ENCODE measurements at regions not wholly inside any gene's neighbourhood (a gene's known extent, or its start where the extent isn't known, plus 50 kb on each side); places are given as distances from the start of the nearest gene placed in this dataset.

DNA sequence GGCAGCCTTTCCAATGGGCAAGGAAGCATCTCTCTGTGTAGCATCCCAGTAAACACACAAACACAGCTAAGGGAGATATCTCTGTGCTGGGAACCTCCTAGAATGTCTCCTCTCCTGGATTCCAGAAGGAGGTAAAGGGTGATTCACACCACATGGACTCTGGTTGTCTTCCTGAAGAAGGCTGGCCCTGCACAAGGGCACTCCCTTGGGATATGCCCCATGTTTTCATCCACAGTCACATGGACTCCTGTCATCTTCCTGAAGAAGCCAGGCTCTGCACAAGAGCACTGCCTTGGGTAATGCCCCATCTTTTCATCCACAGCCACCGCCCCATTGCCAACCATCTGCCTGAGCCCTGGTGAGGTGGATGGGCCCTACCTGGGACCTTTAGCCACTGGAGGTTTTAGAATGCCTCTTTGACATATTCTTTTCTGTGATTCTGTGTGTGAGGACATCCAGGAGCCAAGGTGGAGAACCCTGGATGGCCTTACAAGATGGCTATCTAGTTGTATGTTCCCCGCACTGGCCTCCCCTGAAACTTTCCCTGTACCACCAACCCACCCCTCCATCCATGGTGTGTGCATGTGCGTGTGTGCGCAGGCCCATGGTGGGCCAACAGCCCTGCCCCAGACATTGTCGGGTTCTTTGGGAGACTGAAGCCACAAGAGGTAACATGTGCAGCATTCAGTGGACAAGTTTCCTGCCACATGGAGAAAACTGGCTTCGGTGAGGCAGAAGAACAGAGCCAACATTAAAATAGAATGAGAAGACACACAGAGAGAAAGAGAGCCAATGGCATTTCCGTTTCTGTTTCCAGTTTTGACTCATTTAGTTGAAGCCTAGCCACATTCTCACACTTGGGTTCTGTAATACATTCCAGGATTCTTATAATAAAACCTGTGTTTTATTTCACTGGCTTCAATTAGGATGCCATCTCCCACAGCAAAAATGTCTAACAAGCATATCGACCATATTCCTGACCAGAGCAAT lies 110.2 kb upstream of the CST7 start:
- ChIA-PET CTCF (no interaction called here), POLR2A (no interaction called here)
- TF ChIP-seq, protein P1, sequence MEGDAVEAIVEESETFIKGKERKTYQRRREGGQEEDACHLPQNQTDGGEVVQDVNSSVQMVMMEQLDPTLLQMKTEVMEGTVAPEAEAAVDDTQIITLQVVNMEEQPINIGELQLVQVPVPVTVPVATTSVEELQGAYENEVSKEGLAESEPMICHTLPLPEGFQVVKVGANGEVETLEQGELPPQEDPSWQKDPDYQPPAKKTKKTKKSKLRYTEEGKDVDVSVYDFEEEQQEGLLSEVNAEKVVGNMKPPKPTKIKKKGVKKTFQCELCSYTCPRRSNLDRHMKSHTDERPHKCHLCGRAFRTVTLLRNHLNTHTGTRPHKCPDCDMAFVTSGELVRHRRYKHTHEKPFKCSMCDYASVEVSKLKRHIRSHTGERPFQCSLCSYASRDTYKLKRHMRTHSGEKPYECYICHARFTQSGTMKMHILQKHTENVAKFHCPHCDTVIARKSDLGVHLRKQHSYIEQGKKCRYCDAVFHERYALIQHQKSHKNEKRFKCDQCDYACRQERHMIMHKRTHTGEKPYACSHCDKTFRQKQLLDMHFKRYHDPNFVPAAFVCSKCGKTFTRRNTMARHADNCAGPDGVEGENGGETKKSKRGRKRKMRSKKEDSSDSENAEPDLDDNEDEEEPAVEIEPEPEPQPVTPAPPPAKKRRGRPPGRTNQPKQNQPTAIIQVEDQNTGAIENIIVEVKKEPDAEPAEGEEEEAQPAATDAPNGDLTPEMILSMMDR (IDR thresholded peaks at IDR 0.05; ENCODE audit: insufficient read depth, low read depth, low read length): no peak
- H3K36me3 ChIP-seq (ENCODE audit: control insufficient read depth, insufficient read depth, low read length): no peaks in the 10 kb centered on the region
- no peak for DNase-seq (ENCODE audit: low read depth)
- H3K4me3 ChIP-seq (ENCODE audit: low read depth, low read length): no peak overlapping the region
- H3K27me3 ChIP-seq (ENCODE audit: control insufficient read depth, insufficient read depth, low read length): no peaks in the 10 kb centered on the region

DNA sequence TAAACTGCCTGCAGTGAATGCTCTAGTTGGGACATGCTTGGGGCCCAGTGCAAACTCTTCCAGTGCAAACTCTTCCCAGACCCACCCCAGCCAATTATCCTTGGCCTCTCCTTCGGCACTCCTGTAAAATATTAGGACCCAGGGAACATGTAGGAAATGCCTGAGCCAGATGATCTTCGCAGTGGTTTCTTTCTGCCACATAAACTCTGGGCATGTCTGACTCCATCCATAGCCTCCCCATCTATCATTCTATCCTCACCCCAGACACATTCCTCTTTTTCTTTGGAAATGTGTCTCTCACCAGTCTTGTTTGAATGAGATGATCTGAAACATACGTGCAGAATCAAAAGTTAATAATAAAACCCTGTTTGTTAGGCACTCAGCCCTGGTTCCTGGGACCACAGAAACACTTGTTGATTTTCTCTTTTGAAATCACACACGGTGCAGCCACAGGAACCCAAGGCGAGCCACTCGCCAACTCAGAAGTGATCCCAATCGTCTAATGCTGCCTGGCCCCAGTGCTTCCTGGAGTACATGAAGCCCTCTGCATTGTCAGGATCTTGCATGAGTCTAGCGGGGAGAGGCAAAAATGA lies 108.9 kb upstream of the CST7 start:
- Histone ChIP-seq H3K36me3 (ENCODE audit: control insufficient read depth, insufficient read depth, low read length) (no peaks in the 10 kb centered on the region), H3K27me3 (ENCODE audit: control insufficient read depth, insufficient read depth, low read length) (no peaks in the 10 kb centered on the region), H3K4me3 (ENCODE audit: low read depth, low read length) (no peak overlapping the region)
- TF ChIP-seq, protein P1 (IDR thresholded peaks at IDR 0.05; ENCODE audit: insufficient read depth, low read depth, low read length): no peak
- CTCF ChIA-PET: no interaction called here
- POLR2A ChIA-PET: no interaction called here
- DNase-seq (ENCODE audit: low read depth): no peak

DNA sequence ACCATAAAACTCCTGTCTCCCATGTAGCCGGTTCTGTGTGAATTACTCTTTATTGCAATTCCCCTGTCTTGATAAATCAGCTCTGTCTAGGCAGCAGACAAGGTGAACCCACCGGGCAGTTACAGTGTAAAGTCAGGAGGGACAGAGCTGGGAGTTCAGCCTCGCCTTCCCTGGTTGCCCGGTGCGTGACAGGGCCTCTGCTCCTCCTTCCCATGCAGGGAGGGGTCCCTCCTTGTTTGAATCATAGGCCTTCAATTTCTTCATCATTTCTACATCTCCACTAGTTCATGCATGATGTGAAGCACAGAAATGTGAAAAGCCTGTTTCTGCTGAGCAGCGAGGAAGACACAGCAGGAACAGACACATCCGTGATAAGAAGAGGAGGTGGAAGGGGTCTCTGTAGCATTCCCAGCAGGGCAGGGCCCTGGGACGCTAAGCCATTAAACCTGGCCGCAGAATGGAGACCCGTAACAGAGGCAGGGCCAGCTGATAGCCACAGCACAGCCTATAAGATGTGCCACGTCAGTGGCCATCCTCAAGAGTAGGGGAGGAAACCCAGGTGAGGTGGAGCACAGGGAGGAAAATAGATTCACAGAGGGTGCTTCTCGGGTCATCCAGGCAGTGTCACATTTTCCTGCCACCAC lies 106.7 kb upstream of the CST7 start:
- POLR2A ChIA-PET: no interaction called here
- Histone ChIP-seq H3K27me3 (ENCODE audit: control insufficient read depth, insufficient read depth, low read length) (no peaks in the 10 kb centered on the region), H3K4me3 (ENCODE audit: low read depth, low read length) (no peak overlapping the region), H3K36me3 (ENCODE audit: control insufficient read depth, insufficient read depth, low read length) (no peaks in the 10 kb centered on the region)
- DNase-seq (ENCODE audit: low read depth): no peak
- CTCF ChIA-PET: interaction anchor here (0.9 kb wide), 1 partner anchor 52 kb away, joined by 3 read pairs; no protein-coding TSS in a partner anchor
- TF ChIP-seq, protein P1 (IDR thresholded peaks at IDR 0.05; ENCODE audit: insufficient read depth, low read depth, low read length): no peak

DNA sequence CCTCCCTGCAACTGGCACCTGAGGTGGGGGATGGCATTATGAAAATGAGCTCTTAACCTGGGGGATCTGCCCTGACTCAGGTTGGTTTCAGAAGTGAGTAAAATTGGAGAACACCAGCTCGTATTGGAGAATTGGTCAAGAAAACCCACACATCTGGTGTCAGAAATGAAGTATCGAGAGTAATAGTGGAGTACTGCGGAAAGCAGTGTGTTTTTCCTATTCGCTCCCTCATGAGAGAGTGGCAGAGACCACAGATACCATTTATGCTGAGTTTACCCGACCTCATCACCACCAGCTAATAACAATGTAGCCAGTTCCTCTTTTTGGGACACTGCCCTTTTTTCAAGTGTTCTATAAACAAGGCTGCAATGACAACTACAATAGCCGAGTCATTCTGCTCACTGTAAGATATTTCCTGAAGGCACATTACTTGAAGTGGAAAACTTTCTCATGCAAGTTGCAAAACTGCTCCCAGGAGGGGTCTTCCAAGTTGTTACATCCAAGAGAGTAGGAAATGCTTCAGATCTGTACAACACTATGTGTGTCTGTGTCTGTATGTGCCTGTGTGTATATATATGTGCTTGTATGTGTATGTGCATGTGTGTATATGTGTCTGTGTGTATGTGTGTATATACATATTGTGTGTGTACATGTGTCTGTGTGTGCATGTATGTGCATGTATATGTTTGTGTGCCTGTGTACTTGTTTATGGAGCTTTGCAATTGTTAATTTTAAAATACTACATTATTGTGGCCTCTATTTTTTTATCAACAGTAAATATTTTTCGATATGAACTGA lies 106.0 kb upstream of the CST7 start:
- no peak for DNase-seq (ENCODE audit: low read depth)

More for the DNA sequence above, 106.0 kb upstream of the CST7 start:
- H3K27me3 ChIP-seq (ENCODE audit: control insufficient read depth, insufficient read depth, low read length): no peaks in the 10 kb centered on the region
- no peak overlapping the region for H3K4me3 ChIP-seq (ENCODE audit: low read depth, low read length)
- CTCF ChIA-PET: interaction anchor here (0.9 kb wide), 1 partner anchor 52 kb away, joined by 3 read pairs; no protein-coding TSS in a partner anchor
- H3K36me3 ChIP-seq (ENCODE audit: control insufficient read depth, insufficient read depth, low read length): no peaks in the 10 kb centered on the region
- TF ChIP-seq, protein P1 (IDR thresholded peaks at IDR 0.05; ENCODE audit: insufficient read depth, low read depth, low read length): no peak
- POLR2A ChIA-PET: no interaction called here
